Osteocyte (in vitro differentiated cells): ENCODE measurements at regions not wholly inside any gene's neighbourhood (a gene's known extent, or its start where the extent isn't known, plus 50 kb on each side); places are given as distances from the start of the nearest gene placed in this dataset.
A peak's percentile ranks its signal among the peaks of the same experiment; 100 is the strongest.

Source experiments
- DNase-seq: peaks from one replicate; pipeline ENCODE4 v3.0.0; 2021; ENCODE audit warnings: mixed read lengths; ENCODE audit not compliant: unreplicated experiment; ENCODE audit errors: extremely low spot score
- H3K27ac Mint-ChIP-seq: one replicate; pipeline ENCODE4 v1.8.0; 2021; ENCODE audit warnings: mild to moderate bottlenecking, mixed read lengths; ENCODE audit not compliant: unreplicated experiment
- H3K27me3 Mint-ChIP-seq: one replicate; pipeline ENCODE4 v1.8.0; 2021; ENCODE audit warnings: mixed read lengths; ENCODE audit not compliant: unreplicated experiment
- H3K36me3 Mint-ChIP-seq: one replicate; pipeline ENCODE4 v1.8.0; 2021; ENCODE audit warnings: mixed read lengths; ENCODE audit not compliant: unreplicated experiment
- H3K4me1 Mint-ChIP-seq: one replicate; pipeline ENCODE4 v1.8.0; 2021; ENCODE audit warnings: mixed read lengths; ENCODE audit not compliant: unreplicated experiment
- H3K4me3 Mint-ChIP-seq: one replicate; pipeline ENCODE4 v1.8.0; 2021; ENCODE audit warnings: mild to moderate bottlenecking, moderate library complexity, mixed read lengths; ENCODE audit not compliant: unreplicated experiment
- H3K9me3 Mint-ChIP-seq: one replicate; pipeline ENCODE4 v1.8.0; 2021; ENCODE audit warnings: mixed read lengths; ENCODE audit not compliant: unreplicated experiment
- CTCF ChIP-seq: fragments of 200-600 bp; sonication (generic); IDR thresholded peaks from 2 replicates; pipeline ENCODE4 v1.5.0; 2021; ENCODE audit warnings: antibody characterized with exemption, mild to moderate bottlenecking, moderate library complexity

DNA sequence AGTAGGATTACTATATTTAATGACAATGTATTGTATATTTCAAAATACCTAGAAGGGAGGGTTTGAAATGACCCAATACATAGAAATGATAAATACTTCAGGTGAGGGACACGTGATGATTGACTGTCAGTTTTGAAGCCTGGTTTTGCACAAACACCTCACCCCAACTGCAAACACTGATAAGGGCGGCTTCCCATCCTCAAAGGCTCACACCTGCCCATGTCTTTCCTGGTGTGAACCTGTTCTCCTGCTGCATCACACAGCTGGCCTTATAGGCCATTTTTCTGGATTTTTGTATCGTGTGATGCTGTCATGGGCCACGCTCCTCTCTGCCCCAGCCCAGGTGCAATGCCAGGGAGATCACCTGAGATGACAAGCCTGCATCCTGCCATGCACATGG is 166.5 kb upstream of the NCK2 start:
- Mint-ChIP-seq H3K27me3 (no peaks in the 10 kb centered on the region), H3K9me3 (no peaks in the 10 kb centered on the region)
- no peak for TF ChIP-seq CTCF

GRCh38 chr2:105577762-105578161 is 166.9 kb upstream of the NCK2 start:
- no peak overlapping the region for H3K27ac Mint-ChIP-seq
- no peak for TF ChIP-seq CTCF
- H3K4me1 Mint-ChIP-seq, result peaks cover 21% of the 10 kb centered on the region
- no peaks in the 10 kb centered on the region for H3K36me3 Mint-ChIP-seq
- no peaks in the 10 kb centered on the region for H3K9me3 Mint-ChIP-seq
- no peaks in the 10 kb centered on the region for H3K27me3 Mint-ChIP-seq
- no peak for DNase-seq
- H3K4me3 Mint-ChIP-seq, result no peak overlapping the region

More for the DNA sequence above, 166.5 kb upstream of the NCK2 start:
- Mint-ChIP-seq H3K27ac (no peak overlapping the region), H3K36me3 (no peaks in the 10 kb centered on the region), H3K4me3 (no peak overlapping the region), H3K4me1 (peaks cover 21% of the 10 kb centered on the region)
- no peak for DNase-seq

DNA sequence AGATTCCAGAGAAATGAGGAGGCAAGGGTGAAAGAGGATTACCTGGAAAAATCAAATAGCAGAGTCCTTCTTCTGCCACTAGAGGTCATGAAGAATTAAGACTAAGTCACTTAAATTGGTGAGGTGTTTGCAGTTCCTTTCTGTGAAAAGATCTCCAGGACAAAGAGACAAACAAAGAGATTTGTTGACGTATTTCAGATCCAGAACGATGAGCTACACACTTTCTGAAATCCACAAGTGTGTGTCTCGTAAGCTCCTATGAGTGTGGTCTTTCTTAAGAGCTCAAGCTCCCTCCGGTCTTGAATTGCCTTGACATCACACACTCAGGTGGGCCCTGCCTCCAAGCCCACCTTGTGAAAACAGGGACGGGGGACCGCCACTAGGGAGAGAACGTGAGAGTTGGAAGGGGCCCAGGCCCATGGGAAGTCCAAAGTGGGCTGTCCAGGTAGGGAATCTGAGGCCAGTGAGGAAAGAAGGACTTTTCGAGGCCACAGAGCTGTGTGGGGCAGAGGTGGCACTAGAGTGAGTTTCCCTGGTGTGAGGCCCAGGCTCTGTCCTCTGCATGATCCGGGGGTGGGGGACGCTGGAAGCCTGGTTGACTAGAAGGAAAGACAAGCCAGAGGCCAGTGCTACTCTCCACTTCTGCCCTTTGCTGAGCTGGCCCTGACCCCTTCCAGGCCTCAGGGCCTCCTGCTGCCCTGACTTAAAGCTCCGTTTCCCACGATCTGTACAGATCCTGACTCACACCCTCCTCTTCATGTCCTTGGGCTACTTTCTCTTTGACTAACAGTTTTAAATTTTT is 168.1 kb upstream of the NCK2 start:
- Mint-ChIP-seq H3K9me3 (no peaks in the 10 kb centered on the region), H3K27me3 (no peaks in the 10 kb centered on the region), H3K4me1 (peaks cover 21% of the 10 kb centered on the region), H3K4me3 (no peak overlapping the region), H3K27ac (peak overlapping the region; percentile 82), H3K36me3 (no peaks in the 10 kb centered on the region)
- TF ChIP-seq CTCF, result peak; percentile 59
- DNase-seq, result no peak

DNA sequence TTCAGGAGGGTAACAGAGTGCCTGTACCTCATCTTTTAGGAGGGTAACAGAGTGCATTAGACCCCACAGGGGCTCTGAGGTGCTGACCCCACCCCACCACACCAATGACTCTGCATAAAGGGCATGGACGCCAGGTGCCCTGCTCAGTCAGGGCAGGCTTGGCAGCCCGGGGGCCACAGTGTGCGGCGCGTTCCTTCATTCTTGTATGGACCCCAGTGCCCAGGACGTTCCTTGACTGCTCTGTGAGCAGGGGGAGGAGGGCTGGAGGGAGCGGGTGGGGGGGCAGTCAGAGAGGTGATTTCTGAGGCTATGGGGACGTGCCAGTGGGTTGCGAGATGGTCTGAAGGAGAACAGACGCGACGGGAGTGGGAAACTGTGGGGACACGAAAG is 168.7 kb upstream of the NCK2 start:
- H3K4me3 Mint-ChIP-seq, result no peak overlapping the region
- no peak overlapping the region for H3K27ac Mint-ChIP-seq
- no peaks in the 10 kb centered on the region for H3K27me3 Mint-ChIP-seq
- no peak for DNase-seq
- no peaks in the 10 kb centered on the region for H3K36me3 Mint-ChIP-seq
- no peak for TF ChIP-seq CTCF
- H3K9me3 Mint-ChIP-seq, result no peaks in the 10 kb centered on the region
- peaks cover 23% of the 10 kb centered on the region for H3K4me1 Mint-ChIP-seq

- no peak for TF ChIP-seq CTCF
- H3K27me3 Mint-ChIP-seq, result no peaks in the 10 kb centered on the region
- H3K4me3 Mint-ChIP-seq, result no peak overlapping the region
- no peak for DNase-seq
- no peaks in the 10 kb centered on the region for H3K36me3 Mint-ChIP-seq
- peaks cover 23% of the 10 kb centered on the region for H3K4me1 Mint-ChIP-seq
- H3K9me3 Mint-ChIP-seq, result no peaks in the 10 kb centered on the region
- H3K27ac Mint-ChIP-seq, result no peak overlapping the region
Measured at GRCh38 chr2:105575499-105576025, 169.2 kb upstream of the NCK2 start.
